CD4-positive, alpha-beta memory T cell (primary cell): ENCODE measurements at regions not wholly inside any gene's neighbourhood (a gene's known extent, or its start where the extent isn't known, plus 50 kb on each side); places are given as distances from the start of the nearest gene placed in this dataset.

ENCODE experiments used
- CTCF ChIA-PET: fragments of 350-600 bp; sonication (Branson Sonifier 250); formaldehyde crosslinking; loops from one replicate; lab custom pipeline; 2021; ENCODE audit warnings: inconsistent platforms; ENCODE audit not compliant: partially characterized antibody; lab: Charles Lee
- POLR2A ChIA-PET: fragments of 350-600 bp; sonication (Branson Sonifier 250); formaldehyde crosslinking; loops from one replicate; lab custom pipeline; 2021; ENCODE audit not compliant: partially characterized antibody; lab: Charles Lee
- DNase-seq, 5 donors: peaks; one replicate each; pipeline versions ENCODE4 v3.0.0 to v3.0.0-alpha.2; 2020 to 2022; ENCODE audit warnings: mixed read lengths in 1 of 5
- H3K27ac ChIP-seq: one replicate; pipeline ENCODE4 v1.7.0; 2013; ENCODE audit warnings: low read depth, low read length
- H3K27me3 ChIP-seq: 2 replicates; pipeline ENCODE4 v1.7.0; 2013; ENCODE audit warnings: mild to moderate bottlenecking, low read length, moderate library complexity; ENCODE audit not compliant: insufficient read depth
- H3K36me3 ChIP-seq: 2 replicates; pipeline ENCODE4 v1.7.0; 2013; ENCODE audit warnings: mild to moderate bottlenecking, low read length, moderate library complexity; ENCODE audit not compliant: insufficient read depth
- H3K4me1 ChIP-seq: 2 replicates; pipeline ENCODE4 v1.7.0; 2013; ENCODE audit warnings: mild to moderate bottlenecking, low read length, moderate library complexity; ENCODE audit not compliant: insufficient read depth
- H3K4me3 ChIP-seq, 2 donors: one replicate each; pipeline ENCODE4 v1.7.0; 2013; ENCODE audit warnings: low read length in 2 of 2, mild to moderate bottlenecking in 1 of 2
- H3K9me3 ChIP-seq, 2 donors: one replicate each; pipeline ENCODE4 v1.7.0; 2013; ENCODE audit warnings: low read length in 2 of 2, control low read depth in 1 of 2; ENCODE audit not compliant: control insufficient read depth in 1 of 2
- H3K27ac Mint-ChIP-seq, 7 donors: one replicate each; pipeline ENCODE4 v1.8.0; 2020 to 2021; ENCODE audit warnings: mixed read lengths in 7 of 7, mild to moderate bottlenecking in 6 of 7, inconsistent platforms in 3 of 7, moderate library complexity in 3 of 7
- H3K27me3 Mint-ChIP-seq, 2 donors: one replicate each; pipeline ENCODE4 v1.8.0; 2020 to 2021; ENCODE audit warnings: mixed read lengths in 2 of 2
- H3K36me3 Mint-ChIP-seq, 2 donors: one replicate each; pipeline ENCODE4 v1.8.0; 2020 to 2021; ENCODE audit warnings: mixed read lengths in 2 of 2, inconsistent platforms in 1 of 2, mild to moderate bottlenecking in 1 of 2
- H3K4me1 Mint-ChIP-seq, 4 donors: one replicate each; pipeline ENCODE4 v1.8.0; 2020 to 2021; ENCODE audit warnings: mixed read lengths in 4 of 4, mild to moderate bottlenecking in 1 of 4
- H3K4me3 Mint-ChIP-seq, 8 donors: one replicate each; pipeline ENCODE4 v1.8.0; 2020 to 2021; ENCODE audit warnings: mixed read lengths in 8 of 8, mild to moderate bottlenecking in 7 of 8, moderate library complexity in 6 of 8, inconsistent platforms in 3 of 8
- H3K9me3 Mint-ChIP-seq, 8 donors: one replicate each; pipeline ENCODE4 v1.8.0; 2020 to 2021; ENCODE audit warnings: mixed read lengths in 8 of 8, mild to moderate bottlenecking in 5 of 8, inconsistent platforms in 3 of 8, moderate library complexity in 1 of 8
- intact Hi-C: fragments of 100-400 bp; cut with micrococcal nuclease; formaldehyde crosslinking; loops from one replicate; pipeline ENCODE4 v1.15.1; 2023

- no peaks in the 10 kb centered on the region for H3K4me1 ChIP-seq
- POLR2A ChIA-PET = no interaction called here
- H3K36me3 ChIP-seq = no peaks in the 10 kb centered on the region
- no peak for DNase-seq
- CTCF ChIA-PET = no interaction called here
- peaks cover 0 to 15% (median 2%) of the 10 kb centered on the region in 8 donors for H3K9me3 Mint-ChIP-seq
- no peak overlapping the region for H3K27ac Mint-ChIP-seq
- H3K27ac ChIP-seq = no peak overlapping the region
- H3K36me3 Mint-ChIP-seq = no peaks in the 10 kb centered on the region
- no peak overlapping the region for H3K4me3 ChIP-seq
- no peak overlapping the region for H3K4me3 Mint-ChIP-seq
- intact Hi-C loops = no loop called here
- no peaks in the 10 kb centered on the region for H3K9me3 ChIP-seq
- no peaks in the 10 kb centered on the region for H3K27me3 ChIP-seq
- H3K4me1 Mint-ChIP-seq = no peaks in the 10 kb centered on the region
- peaks cover 0 to 7% of the 10 kb centered on the region in 2 donors for H3K27me3 Mint-ChIP-seq
These were observed 1040.0 kb downstream of the TBC1D22A start for GRCh38 chr22:47802421-47802820.

- intact Hi-C loops = no loop called here
- no peak for DNase-seq
- H3K4me1 ChIP-seq = no peaks in the 10 kb centered on the region
- peak overlapping the region in 1 of 7 donors; percentile 17 for H3K27ac Mint-ChIP-seq
- peaks cover 0 to 6% of the 10 kb centered on the region in 2 donors for H3K27me3 Mint-ChIP-seq
- ChIA-PET CTCF (no interaction called here), POLR2A (no interaction called here)
- H3K27ac ChIP-seq = no peak overlapping the region
- no peak overlapping the region for H3K4me3 ChIP-seq
- no peak overlapping the region for H3K4me3 Mint-ChIP-seq
- peaks cover 0 to 15% (median 2%) of the 10 kb centered on the region in 8 donors for H3K9me3 Mint-ChIP-seq
- H3K9me3 ChIP-seq = no peaks in the 10 kb centered on the region
- no peaks in the 10 kb centered on the region for H3K27me3 ChIP-seq
- no peaks in the 10 kb centered on the region for H3K36me3 Mint-ChIP-seq
- no peaks in the 10 kb centered on the region for H3K36me3 ChIP-seq
- no peaks in the 10 kb centered on the region for H3K4me1 Mint-ChIP-seq
These were observed 1039.2 kb downstream of the TBC1D22A start for GRCh38 chr22:47801541-47802245.

GRCh38 chr22:47798229-47798628, 1035.8 kb downstream of the TBC1D22A start:
- Mint-ChIP-seq H3K36me3 (no peaks in the 10 kb centered on the region), H3K27ac (no peak overlapping the region), H3K9me3 (peaks cover 0 to 10% (median 2%) of the 10 kb centered on the region in 8 donors), H3K4me3 (no peak overlapping the region), H3K27me3 (peaks cover 0 to 1% of the 10 kb centered on the region in 2 donors), H3K4me1 (no peaks in the 10 kb centered on the region)
- H3K27me3 ChIP-seq = no peaks in the 10 kb centered on the region
- H3K4me1 ChIP-seq = no peaks in the 10 kb centered on the region
- CTCF ChIA-PET = no interaction called here
- H3K9me3 ChIP-seq = no peaks in the 10 kb centered on the region
- POLR2A ChIA-PET = no interaction called here
- DNase-seq = no peak
- intact Hi-C loops = no loop called here
- H3K36me3 ChIP-seq = no peaks in the 10 kb centered on the region
- H3K4me3 ChIP-seq = no peak overlapping the region
- no peak overlapping the region for H3K27ac ChIP-seq

- H3K4me1 ChIP-seq = no peaks in the 10 kb centered on the region
- H3K36me3 ChIP-seq = no peaks in the 10 kb centered on the region
- peaks cover 0 to 1% of the 10 kb centered on the region in 2 donors for H3K27me3 Mint-ChIP-seq
- no peaks in the 10 kb centered on the region for H3K27me3 ChIP-seq
- peaks cover 0 to 10% (median 2%) of the 10 kb centered on the region in 8 donors for H3K9me3 Mint-ChIP-seq
- no peak overlapping the region for H3K27ac Mint-ChIP-seq
- no peak for DNase-seq
- no peaks in the 10 kb centered on the region for H3K4me1 Mint-ChIP-seq
- no peaks in the 10 kb centered on the region for H3K36me3 Mint-ChIP-seq
- no peak overlapping the region for H3K27ac ChIP-seq
- no peak overlapping the region for H3K4me3 ChIP-seq
- no peak overlapping the region for H3K4me3 Mint-ChIP-seq
- H3K9me3 ChIP-seq = no peaks in the 10 kb centered on the region
- intact Hi-C loops = no loop called here
- CTCF ChIA-PET = no interaction called here
- POLR2A ChIA-PET = no interaction called here
These were observed 1035.0 kb downstream of the TBC1D22A start for GRCh38 chr22:47797342-47797945.

GRCh38 chr22:47796128-47796908, 1033.9 kb downstream of the TBC1D22A start:
- no peak overlapping the region for H3K4me3 ChIP-seq
- H3K4me1 Mint-ChIP-seq = no peaks in the 10 kb centered on the region

GRCh38 chr22:47795477-47796127, 1033.2 kb downstream of the TBC1D22A start:
- H3K27me3 Mint-ChIP-seq = peaks cover 0 to 1% of the 10 kb centered on the region in 2 donors
- H3K9me3 Mint-ChIP-seq = peaks cover 0 to 10% (median under 1%) of the 10 kb centered on the region in 8 donors
- no peaks in the 10 kb centered on the region for H3K4me1 Mint-ChIP-seq
- Histone ChIP-seq H3K27me3 (no peaks in the 10 kb centered on the region), H3K27ac (no peak overlapping the region), H3K9me3 (no peaks in the 10 kb centered on the region), H3K4me1 (no peaks in the 10 kb centered on the region), H3K4me3 (no peak overlapping the region), H3K36me3 (no peaks in the 10 kb centered on the region)
- ChIA-PET POLR2A (no interaction called here), CTCF (no interaction called here)
- H3K27ac Mint-ChIP-seq = no peak overlapping the region
- H3K36me3 Mint-ChIP-seq = no peaks in the 10 kb centered on the region
- intact Hi-C loops = no loop called here
- no peak overlapping the region for H3K4me3 Mint-ChIP-seq
- DNase-seq = no peak

More at GRCh38 chr22:47796128-47796908, 1033.9 kb downstream of the TBC1D22A start:
- ChIA-PET POLR2A (no interaction called here), CTCF (no interaction called here)
- H3K4me1 ChIP-seq = no peaks in the 10 kb centered on the region
- peaks cover 0 to 1% of the 10 kb centered on the region in 2 donors for H3K27me3 Mint-ChIP-seq
- H3K9me3 ChIP-seq = no peaks in the 10 kb centered on the region
- no peaks in the 10 kb centered on the region for H3K27me3 ChIP-seq
- no peaks in the 10 kb centered on the region for H3K36me3 ChIP-seq
- H3K4me3 Mint-ChIP-seq = no peak overlapping the region
- peaks cover 0 to 10% (median under 1%) of the 10 kb centered on the region in 8 donors for H3K9me3 Mint-ChIP-seq
- H3K27ac Mint-ChIP-seq = no peak overlapping the region
- H3K27ac ChIP-seq = no peak overlapping the region
- intact Hi-C loops = no loop called here
- no peaks in the 10 kb centered on the region for H3K36me3 Mint-ChIP-seq
- DNase-seq = no peak

- Histone ChIP-seq H3K36me3 (no peaks in the 10 kb centered on the region), H3K4me1 (no peaks in the 10 kb centered on the region), H3K9me3 (no peaks in the 10 kb centered on the region), H3K27me3 (no peaks in the 10 kb centered on the region), H3K4me3 (no peak overlapping the region), H3K27ac (no peak overlapping the region)
- Mint-ChIP-seq H3K27ac (no peak overlapping the region), H3K36me3 (no peaks in the 10 kb centered on the region), H3K9me3 (peaks cover 0 to 10% (median under 1%) of the 10 kb centered on the region in 8 donors), H3K27me3 (peaks cover 0 to 1% of the 10 kb centered on the region in 2 donors), H3K4me1 (no peaks in the 10 kb centered on the region), H3K4me3 (no peak overlapping the region)
- intact Hi-C loops = no loop called here
- ChIA-PET CTCF (no interaction called here), POLR2A (no interaction called here)
- no peak for DNase-seq
These were observed 1032.4 kb downstream of the TBC1D22A start for GRCh38 chr22:47794851-47795250.
